Mesendoderm (in vitro differentiated cells): ENCODE measurements at regions not wholly inside any gene's neighbourhood (a gene's known extent, or its start where the extent isn't known, plus 50 kb on each side); places are given as distances from the start of the nearest gene placed in this dataset.

Experiments used
- DNase-seq: peaks from one replicate; pipeline ENCODE4 v3.0.0; 2013
- H2AK5ac ChIP-seq: 2 replicates; pipeline ENCODE4 v1.6.1; 2013; ENCODE audit warnings: low read length, inconsistent platforms
- H2BK120ac ChIP-seq: 2 replicates; pipeline ENCODE4 v1.6.1; 2013; ENCODE audit warnings: low read depth, mild to moderate bottlenecking, low read length, moderate library complexity, mixed read lengths
- H2BK15ac ChIP-seq: replicated peaks from 2 replicates; pipeline ENCODE4 v1.6.1; 2013; ENCODE audit warnings: low read depth, mild to moderate bottlenecking, moderate library complexity
- H2BK5ac ChIP-seq: 2 replicates; pipeline ENCODE4 v1.6.1; 2013; ENCODE audit warnings: low read length, inconsistent platforms
- H3K18ac ChIP-seq: 2 replicates; pipeline ENCODE4 v1.6.1; 2013; ENCODE audit warnings: mild to moderate bottlenecking, low read length, mixed read lengths
- H3K23ac ChIP-seq: one replicate; pipeline ENCODE4 v1.6.1; 2013; ENCODE audit warnings: low read length
- H3K27ac ChIP-seq: 2 replicates; pipeline ENCODE4 v1.5.1; 2013; ENCODE audit warnings: low read depth, mild to moderate bottlenecking, inconsistent platforms, low read length, moderate library complexity
- H3K27me3 ChIP-seq: 2 replicates; pipeline ENCODE4 v1.6.1; 2013; ENCODE audit warnings: low read length, control low read depth, mild to moderate bottlenecking, inconsistent platforms; ENCODE audit not compliant: insufficient read depth, poor library complexity
- H3K36me3 ChIP-seq: 2 replicates; pipeline ENCODE4 v1.6.1; 2013; ENCODE audit warnings: low read length, inconsistent platforms; ENCODE audit not compliant: control insufficient read depth, insufficient read depth
- H3K4ac ChIP-seq: one replicate; pipeline ENCODE4 v1.6.1; 2013; ENCODE audit warnings: low read depth, mild to moderate bottlenecking, low read length, moderate library complexity
- H3K4me1 ChIP-seq: 2 replicates; pipeline ENCODE4 v1.6.1; 2013; ENCODE audit warnings: low read depth, low read length, inconsistent platforms; ENCODE audit not compliant: control insufficient read depth
- H3K4me2 ChIP-seq: 2 replicates; pipeline ENCODE4 v1.6.1; 2013; ENCODE audit warnings: low read length
- H3K4me3 ChIP-seq: 2 replicates; pipeline ENCODE4 v1.5.1; 2013; ENCODE audit warnings: mild to moderate bottlenecking, low read length
- H3K56ac ChIP-seq: one replicate; pipeline ENCODE4 v1.6.1; 2013; ENCODE audit warnings: low read length
- H3K79me1 ChIP-seq: 2 replicates; pipeline ENCODE4 v1.6.1; 2013; ENCODE audit warnings: low read length, inconsistent platforms
- H3K79me2 ChIP-seq: 2 replicates; pipeline ENCODE4 v1.6.1; 2013; ENCODE audit warnings: mild to moderate bottlenecking, low read length; ENCODE audit not compliant: control insufficient read depth, insufficient read depth
- H3K9ac ChIP-seq: 2 replicates; pipeline ENCODE4 v1.6.1; 2013; ENCODE audit warnings: low read length, inconsistent platforms
- H4K5ac ChIP-seq: one replicate; pipeline ENCODE4 v1.6.1; 2013; ENCODE audit warnings: low read length
- H4K8ac ChIP-seq: one replicate; pipeline ENCODE4 v1.6.1; 2013; ENCODE audit warnings: low read depth, mild to moderate bottlenecking, control low read depth, low read length, moderate library complexity
- WGBS: extraction: QIAGEN DNeasy Blood & Tissue Kit; methylation state at CpG from one replicate; pipeline ENCODE4 v1.1.7; 2013; ENCODE audit warnings: low lambda C conversion rate, missing lambda C conversion rate; ENCODE audit not compliant: insufficient coverage; ENCODE audit errors: extremely low coverage; 5-methylcytosine and 5-hydroxymethylcytosine counted together

DNA sequence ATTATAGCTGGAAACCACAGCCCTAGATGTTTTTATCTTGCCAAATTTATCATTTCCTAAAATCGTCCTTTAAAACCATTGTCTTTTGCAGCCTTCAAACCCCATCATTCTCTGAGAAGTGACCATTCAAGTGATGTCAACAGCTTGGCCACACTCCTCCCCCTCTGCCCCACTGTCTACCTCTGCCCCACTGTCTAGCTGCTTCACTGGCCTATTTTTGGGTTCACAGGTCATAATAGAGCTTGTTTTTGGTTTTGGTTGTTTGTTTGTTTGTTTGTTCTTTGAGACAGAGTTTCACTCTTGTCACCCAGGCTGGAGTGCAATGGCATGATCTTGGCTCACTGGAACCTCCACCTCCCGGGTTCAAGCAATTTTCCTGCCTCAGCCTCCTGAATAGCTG is 93.2 kb upstream of the IL12A start:
- H3K23ac ChIP-seq: no peak overlapping the region

DNA sequence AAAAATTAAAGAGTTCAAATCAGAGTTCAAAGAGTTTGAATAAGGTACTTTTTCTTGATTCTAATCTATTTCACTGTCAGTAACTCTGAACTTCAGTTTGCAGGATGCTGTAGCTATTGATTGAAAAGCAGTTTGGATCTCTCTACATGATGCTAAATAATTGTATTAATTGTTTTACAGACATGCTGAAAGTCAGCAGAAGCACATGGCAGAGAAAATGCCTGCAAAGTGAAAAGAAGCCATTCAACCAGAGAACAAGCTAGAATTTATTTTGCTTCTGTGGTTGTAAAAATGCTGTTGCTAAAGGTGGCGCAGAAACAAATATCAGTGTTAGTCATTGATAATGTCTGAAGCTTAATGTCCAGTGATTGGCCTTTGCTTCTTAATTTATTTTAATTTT is 92.1 kb upstream of the IL12A start:
- H3K4me1 ChIP-seq: no peaks in the 10 kb centered on the region
- H2BK15ac ChIP-seq: no peak overlapping the region
- no peak overlapping the region for H3K9ac ChIP-seq
- H3K18ac ChIP-seq: no peak overlapping the region
- H2BK120ac ChIP-seq: no peak overlapping the region
- H3K36me3 ChIP-seq: peaks cover 1% of the 10 kb centered on the region
- no peak overlapping the region for H3K4me2 ChIP-seq
- no peak overlapping the region for H4K8ac ChIP-seq
- H3K79me2 ChIP-seq: no peaks in the 10 kb centered on the region
- no peak overlapping the region for H3K23ac ChIP-seq
- WGBS: no CpG with 5 or more reads among the region's 1 CpG
- DNase-seq: no peak
- H3K4ac ChIP-seq: no peak overlapping the region
- no peaks in the 10 kb centered on the region for H3K79me1 ChIP-seq
- H3K27me3 ChIP-seq: no peaks in the 10 kb centered on the region
- H3K4me3 ChIP-seq: no peak overlapping the region
- H3K56ac ChIP-seq: no peak overlapping the region
- no peak overlapping the region for H2AK5ac ChIP-seq
- H4K5ac ChIP-seq: no peak overlapping the region
- H2BK5ac ChIP-seq: no peak overlapping the region
- no peak overlapping the region for H3K27ac ChIP-seq

More for the DNA sequence above, 93.2 kb upstream of the IL12A start:
- Histone ChIP-seq H3K4me3 (no peak overlapping the region), H3K27ac (no peak overlapping the region), H3K27me3 (no peaks in the 10 kb centered on the region), H3K9ac (no peak overlapping the region), H2BK5ac (no peak overlapping the region), H3K56ac (no peak overlapping the region), H3K4ac (no peak overlapping the region), H3K4me1 (no peaks in the 10 kb centered on the region), H4K5ac (no peak overlapping the region), H3K36me3 (peaks cover 1% of the 10 kb centered on the region), H3K4me2 (no peak overlapping the region), H3K18ac (no peak overlapping the region), H4K8ac (no peak overlapping the region), H2BK15ac (no peak overlapping the region), H2AK5ac (no peak overlapping the region), H2BK120ac (no peak overlapping the region), H3K79me1 (no peaks in the 10 kb centered on the region), H3K79me2 (no peaks in the 10 kb centered on the region)
- DNase-seq: no peak
- no CpG with 5 or more reads among the region's 2 CpGs for WGBS

DNA sequence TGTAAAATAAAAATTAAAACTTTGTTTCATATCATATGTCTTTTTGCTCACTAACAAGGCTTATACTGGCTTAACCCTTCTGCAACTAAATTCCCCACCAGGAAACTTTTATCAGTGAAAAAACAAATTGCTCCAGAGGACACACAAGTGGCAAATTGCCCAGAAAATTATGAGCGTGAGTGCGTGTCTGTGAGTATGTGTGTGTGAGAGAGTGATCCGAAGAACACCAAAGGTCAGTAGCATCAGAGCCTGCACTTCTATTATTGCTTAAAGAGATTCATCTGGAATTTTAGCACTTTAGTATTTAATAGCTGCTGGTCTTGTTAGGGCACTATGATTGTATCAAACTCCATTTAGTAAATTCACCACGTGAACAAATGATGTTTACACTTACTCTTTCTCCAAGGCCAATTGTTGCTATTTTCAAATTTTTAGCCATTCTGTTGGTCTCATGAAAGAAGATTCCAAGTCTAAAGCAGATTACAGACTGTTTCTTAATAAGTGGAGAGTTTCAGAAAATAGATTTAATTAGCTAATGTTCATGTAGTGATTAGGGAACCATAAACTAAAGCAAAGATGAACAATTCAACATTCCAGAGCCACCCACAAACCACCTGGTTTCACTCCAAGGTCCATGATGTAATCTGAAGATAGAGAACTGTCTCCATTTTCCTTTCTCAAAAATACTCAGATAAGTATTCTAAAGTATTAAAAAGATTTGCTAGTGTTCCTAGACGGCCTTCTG is 91.1 kb upstream of the IL12A start:
- H3K27ac ChIP-seq: no peak overlapping the region
- no peak overlapping the region for H3K4me2 ChIP-seq
- no peak overlapping the region for H3K4me3 ChIP-seq
- no peak overlapping the region for H3K4ac ChIP-seq
- H3K56ac ChIP-seq: no peak overlapping the region
- H2AK5ac ChIP-seq: no peak overlapping the region
- no peak overlapping the region for H2BK15ac ChIP-seq
- H3K18ac ChIP-seq: no peak overlapping the region
- no peaks in the 10 kb centered on the region for H3K36me3 ChIP-seq
- no peaks in the 10 kb centered on the region for H3K79me2 ChIP-seq
- no peak overlapping the region for H4K8ac ChIP-seq
- H3K9ac ChIP-seq: no peak overlapping the region
- H3K79me1 ChIP-seq: no peaks in the 10 kb centered on the region
- H3K4me1 ChIP-seq: no peaks in the 10 kb centered on the region
- DNase-seq: no peak
- no peak overlapping the region for H4K5ac ChIP-seq
- no peak overlapping the region for H2BK5ac ChIP-seq
- no peaks in the 10 kb centered on the region for H3K27me3 ChIP-seq
- no CpG with 5 or more reads among the region's 5 CpGs for WGBS
- no peak overlapping the region for H3K23ac ChIP-seq
- H2BK120ac ChIP-seq: no peak overlapping the region

DNA sequence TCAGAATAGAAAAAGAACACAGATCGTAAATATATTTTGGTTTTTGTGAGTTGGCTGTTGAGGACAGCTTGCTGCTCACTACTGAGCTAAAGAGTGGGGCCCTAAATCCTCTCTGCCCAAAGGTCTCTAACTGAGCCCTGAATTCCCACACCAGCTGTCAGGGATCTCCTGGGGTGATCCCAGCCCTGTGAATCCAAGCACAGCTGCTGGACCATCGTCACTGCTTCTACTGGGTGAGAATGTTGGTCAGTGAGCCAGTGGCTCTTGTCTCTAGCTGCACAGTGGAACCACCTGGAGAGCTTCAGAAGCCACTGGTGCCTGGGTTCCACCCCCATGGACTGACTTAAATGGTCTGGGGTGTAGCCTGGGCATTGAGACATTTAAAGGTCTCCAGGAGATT is 90.5 kb upstream of the IL12A start:
- Histone ChIP-seq H3K27me3 (no peaks in the 10 kb centered on the region), H2AK5ac (no peak overlapping the region), H3K4me1 (no peaks in the 10 kb centered on the region), H3K4me3 (no peak overlapping the region), H3K56ac (no peak overlapping the region), H3K4ac (no peak overlapping the region), H3K18ac (no peak overlapping the region), H2BK5ac (no peak overlapping the region), H4K5ac (no peak overlapping the region), H3K4me2 (no peak overlapping the region), H3K27ac (no peak overlapping the region), H2BK15ac (no peak overlapping the region), H3K79me1 (no peaks in the 10 kb centered on the region), H4K8ac (no peak overlapping the region), H3K36me3 (no peaks in the 10 kb centered on the region), H3K23ac (no peak overlapping the region), H3K9ac (no peak overlapping the region), H3K79me2 (no peaks in the 10 kb centered on the region), H2BK120ac (no peak overlapping the region)
- DNase-seq: no peak
- no CpG with 5 or more reads among the region's 2 CpGs for WGBS

DNA sequence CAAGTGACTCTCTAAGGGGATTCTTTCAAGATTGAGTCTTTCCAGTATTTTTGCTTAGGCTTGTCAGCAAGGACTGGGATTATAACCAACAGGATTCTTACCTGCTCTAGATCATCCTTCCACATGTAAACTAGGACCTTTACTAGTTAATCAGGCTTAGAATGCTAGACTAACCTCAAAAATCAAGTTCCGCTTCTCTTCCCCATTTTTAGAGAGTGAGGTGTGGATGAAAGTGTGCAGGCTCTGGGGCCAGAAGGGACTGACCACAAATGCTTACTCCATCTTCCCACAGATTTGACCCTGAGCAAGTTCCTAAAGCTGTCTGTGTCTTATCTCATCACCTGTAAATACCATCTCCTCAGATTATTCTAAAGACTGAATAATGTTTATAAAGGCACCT is 89.5 kb upstream of the IL12A start:
- Histone ChIP-seq H3K9ac (no peak overlapping the region), H3K23ac (no peak overlapping the region), H3K27ac (no peak overlapping the region), H3K79me1 (no peaks in the 10 kb centered on the region), H4K5ac (no peak overlapping the region), H4K8ac (no peak overlapping the region), H3K27me3 (no peaks in the 10 kb centered on the region), H2BK5ac (no peak overlapping the region), H3K56ac (no peak overlapping the region), H3K18ac (no peak overlapping the region), H2BK15ac (no peak overlapping the region), H3K4me1 (no peaks in the 10 kb centered on the region), H3K4ac (no peak overlapping the region), H2BK120ac (no peak overlapping the region), H3K36me3 (no peaks in the 10 kb centered on the region), H3K79me2 (no peaks in the 10 kb centered on the region), H3K4me3 (no peak overlapping the region), H3K4me2 (no peak overlapping the region), H2AK5ac (no peak overlapping the region)
- no CpG with 5 or more reads among the region's 1 CpG for WGBS
- no peak for DNase-seq
